Retina (tissue), 1 donor: ENCODE measurements at regions not wholly inside any gene's neighbourhood (a gene's known extent, or its start where the extent isn't known, plus 50 kb on each side); places are given as distances from the start of the nearest gene placed in this dataset.

ENCODE experiments used
- DNase-seq: peaks from one replicate; pipeline ENCODE4 v3.0.0-alpha.2; 2016

GRCh38 chr14:85222341-85222740 is 307.6 kb upstream of the FLRT2 start:
- no peak for DNase-seq

- DNase-seq, result no peak
These were observed 306.3 kb upstream of the FLRT2 start for GRCh38 chr14:85223667-85224066.

- DNase-seq, result no peak
These were observed 305.7 kb upstream of the FLRT2 start for GRCh38 chr14:85224241-85224640.

GRCh38 chr14:85233756-85234155 is 296.2 kb upstream of the FLRT2 start:
- DNase-seq, result no peak

- DNase-seq, result no peak
These were observed 295.6 kb upstream of the FLRT2 start for GRCh38 chr14:85234156-85235025.

GRCh38 chr14:85235868-85236267 is 294.1 kb upstream of the FLRT2 start:
- DNase-seq, result no peak

- no peak for DNase-seq
These were observed 293.6 kb upstream of the FLRT2 start for GRCh38 chr14:85236296-85236695.

GRCh38 chr14:85239791-85240190 is 290.2 kb upstream of the FLRT2 start:
- no peak for DNase-seq

- DNase-seq, result peak; percentile 41
These were observed 288.7 kb upstream of the FLRT2 start for GRCh38 chr14:85241022-85241855.

GRCh38 chr14:85242666-85243065 is 287.3 kb upstream of the FLRT2 start:
- DNase-seq, result no peak

GRCh38 chr14:85243321-85243720 is 286.6 kb upstream of the FLRT2 start:
- DNase-seq, result no peak

- no peak for DNase-seq
These were observed 282.9 kb upstream of the FLRT2 start for GRCh38 chr14:85247071-85247470.

GRCh38 chr14:85248881-85249635 is 280.9 kb upstream of the FLRT2 start:
- DNase-seq, result no peak

- peak; percentile 63 for DNase-seq
These were observed 279.3 kb upstream of the FLRT2 start for GRCh38 chr14:85250414-85251189.

GRCh38 chr14:85252011-85252410 is 277.9 kb upstream of the FLRT2 start:
- DNase-seq, result no peak

GRCh38 chr14:85254711-85255110 is 275.2 kb upstream of the FLRT2 start:
- no peak for DNase-seq

GRCh38 chr14:85257287-85257686 is 272.7 kb upstream of the FLRT2 start:
- no peak for DNase-seq

GRCh38 chr14:85263916-85264675 is 265.8 kb upstream of the FLRT2 start:
- DNase-seq, result no peak

- no peak for DNase-seq
These were observed 256.8 kb upstream of the FLRT2 start for GRCh38 chr14:85273099-85273677.

- DNase-seq, result no peak
These were observed 256.0 kb upstream of the FLRT2 start for GRCh38 chr14:85273952-85274351.
